ENCODE measurements at regions not wholly inside any gene's neighbourhood (a gene's known extent, or its start where the extent isn't known, plus 50 kb on each side); places are given as distances from the start of the nearest gene placed in this dataset.
"Not testable (repeated sequence)": the region's sequence is repeated elsewhere in the genome, so short reads cannot be mapped to it uniquely, and the experiment has no call there.

DNA sequence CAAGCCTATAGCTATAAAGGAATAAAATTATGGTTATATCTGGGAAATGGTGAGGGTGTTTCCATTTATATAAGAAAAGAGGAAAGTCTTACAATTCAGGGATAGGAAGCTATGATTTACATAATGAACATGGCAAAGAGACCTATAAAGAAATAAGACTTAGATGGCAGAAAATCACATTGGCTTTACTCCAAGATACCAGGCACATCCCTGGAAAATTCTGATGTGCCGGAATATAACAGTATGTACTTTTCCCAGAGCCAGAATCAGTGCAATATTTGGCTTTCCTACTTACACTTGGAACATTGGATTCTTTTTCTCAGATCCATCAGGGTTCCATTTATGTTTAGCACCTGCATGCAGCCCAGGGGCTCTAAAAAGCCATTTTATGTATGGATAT lies 357.8 kb downstream of the CETN3 start:
- no peak for DNase-seq

DNA sequence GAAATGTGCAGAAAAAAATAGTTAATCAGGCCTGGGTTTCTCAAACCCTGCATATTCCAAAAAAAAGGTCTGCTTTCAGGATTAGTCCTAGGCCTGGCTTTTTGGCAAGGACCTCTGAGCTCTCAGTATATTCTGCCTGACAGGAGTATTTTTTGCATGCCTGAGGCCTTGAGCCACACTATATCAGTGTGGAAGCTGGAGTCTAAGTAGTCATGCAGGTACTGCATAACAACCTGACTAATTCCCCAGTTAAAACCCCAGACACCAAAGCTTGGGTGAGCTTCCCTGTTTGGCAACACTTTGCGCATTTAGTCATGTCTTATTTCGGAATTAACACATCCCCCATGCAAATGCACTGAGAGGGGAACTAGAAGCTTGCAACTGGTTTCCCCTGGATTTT lies 359.5 kb downstream of the CETN3 start:
- no peak for DNase-seq

DNA sequence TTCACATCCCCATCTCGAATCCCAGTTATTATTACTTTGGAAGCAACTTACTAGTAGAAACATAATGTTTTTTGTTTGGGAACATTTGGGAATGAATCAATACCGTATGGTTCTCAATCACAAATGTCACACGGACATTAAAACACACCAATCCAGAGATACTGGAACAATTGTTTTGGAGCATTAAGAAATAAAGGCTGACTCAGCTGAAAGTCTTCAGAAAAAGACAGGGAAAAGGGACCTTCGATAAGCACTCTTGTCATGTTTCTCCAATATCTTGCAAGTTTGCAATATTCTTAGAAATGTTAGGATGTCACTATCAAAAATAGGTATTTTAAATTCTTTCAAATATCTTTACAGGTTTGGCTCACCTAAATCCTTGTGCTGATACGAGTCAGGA lies 362.4 kb downstream of the CETN3 start:
- DNase-seq, result no peak

DNA sequence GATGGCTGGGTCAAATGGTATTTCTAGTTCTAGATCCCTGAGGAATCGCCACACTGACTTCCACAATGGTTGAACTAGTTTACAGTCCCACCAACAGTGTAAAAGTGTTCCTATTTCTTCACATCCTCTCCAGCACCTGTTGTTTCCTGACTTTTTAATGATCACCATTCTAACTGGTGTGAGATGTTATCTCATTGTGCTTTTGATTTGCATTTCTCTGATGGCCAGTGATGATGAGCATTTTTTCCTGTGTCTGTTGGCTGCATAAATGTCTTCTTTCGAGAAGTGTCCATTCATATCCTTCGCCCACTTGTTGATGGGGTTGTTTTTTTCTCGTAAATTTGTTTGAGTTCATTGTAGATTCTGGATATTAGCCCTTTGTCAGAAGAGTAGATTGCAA lies 369.5 kb downstream of the CETN3 start:
- DNase-seq, result not testable (repeated sequence)

DNA sequence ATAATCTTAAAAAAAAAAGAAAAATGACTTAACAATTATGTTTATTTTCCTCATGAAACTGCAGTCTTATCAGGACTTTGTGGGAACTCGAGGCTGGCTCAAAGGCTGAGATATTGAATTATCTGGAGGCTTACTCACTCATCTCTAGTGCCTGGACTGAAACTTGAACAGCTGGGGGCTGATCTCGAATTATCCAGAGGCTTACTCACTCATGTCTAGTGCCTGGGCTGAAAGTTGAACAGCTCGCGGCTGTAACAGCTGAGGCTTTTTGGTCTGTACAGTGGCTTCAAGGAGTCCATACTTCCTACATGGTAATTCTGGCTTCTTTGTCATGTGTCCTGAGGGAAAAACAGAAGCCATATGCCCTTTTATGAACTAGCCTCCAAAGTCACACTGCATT lies 371.9 kb downstream of the CETN3 start:
- DNase-seq, result no peak

DNA sequence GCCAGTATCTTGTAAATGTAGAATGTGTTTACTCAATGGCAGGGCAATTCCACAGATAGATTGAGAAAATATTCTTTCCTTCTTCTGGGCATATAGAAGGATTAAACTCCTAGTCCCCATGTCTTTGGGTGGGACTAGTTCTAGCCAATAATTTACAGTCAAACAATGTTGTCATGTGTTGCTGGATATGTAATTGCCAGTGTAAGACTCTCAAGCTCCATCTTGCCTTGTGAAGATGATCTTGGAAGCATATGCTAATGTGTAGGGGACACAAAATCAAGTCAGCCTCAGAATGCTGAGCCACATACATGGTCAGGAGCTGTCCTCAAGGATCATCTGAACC lies 386.9 kb downstream of the CETN3 start:
- no peak for DNase-seq

DNA sequence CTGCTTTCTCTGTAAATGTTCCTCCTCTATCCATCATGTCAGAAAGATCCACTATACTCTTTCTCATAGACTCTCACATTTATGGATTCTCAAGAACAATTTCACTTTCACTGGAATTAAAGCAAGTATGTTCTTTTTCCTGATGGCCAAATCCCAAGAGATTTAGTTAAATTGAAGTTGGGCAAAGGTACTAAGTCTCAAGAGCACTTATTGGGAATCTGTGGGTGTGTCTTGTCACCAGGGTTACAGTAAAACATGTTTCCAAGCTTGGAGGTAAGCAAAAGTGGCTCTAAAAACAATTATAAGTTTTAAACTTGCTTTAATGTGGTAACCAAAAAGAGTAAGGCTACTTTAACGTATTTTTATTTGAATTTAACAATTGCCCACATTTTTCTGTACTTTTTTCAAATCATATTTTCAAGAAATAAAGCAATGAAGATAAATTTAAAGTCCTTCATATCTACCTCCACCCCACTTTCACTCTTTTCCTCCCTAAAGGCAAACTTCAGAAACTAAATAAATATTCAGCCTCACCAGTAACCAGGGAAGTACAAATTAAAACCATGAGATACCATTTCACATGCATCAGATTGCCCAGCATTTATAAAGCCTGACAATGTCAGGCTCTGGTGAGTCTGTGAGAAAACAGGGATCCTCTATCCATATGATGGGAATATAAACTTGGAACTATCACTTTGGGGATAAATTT lies 387.4 kb downstream of the CETN3 start:
- no peak for DNase-seq

DNA sequence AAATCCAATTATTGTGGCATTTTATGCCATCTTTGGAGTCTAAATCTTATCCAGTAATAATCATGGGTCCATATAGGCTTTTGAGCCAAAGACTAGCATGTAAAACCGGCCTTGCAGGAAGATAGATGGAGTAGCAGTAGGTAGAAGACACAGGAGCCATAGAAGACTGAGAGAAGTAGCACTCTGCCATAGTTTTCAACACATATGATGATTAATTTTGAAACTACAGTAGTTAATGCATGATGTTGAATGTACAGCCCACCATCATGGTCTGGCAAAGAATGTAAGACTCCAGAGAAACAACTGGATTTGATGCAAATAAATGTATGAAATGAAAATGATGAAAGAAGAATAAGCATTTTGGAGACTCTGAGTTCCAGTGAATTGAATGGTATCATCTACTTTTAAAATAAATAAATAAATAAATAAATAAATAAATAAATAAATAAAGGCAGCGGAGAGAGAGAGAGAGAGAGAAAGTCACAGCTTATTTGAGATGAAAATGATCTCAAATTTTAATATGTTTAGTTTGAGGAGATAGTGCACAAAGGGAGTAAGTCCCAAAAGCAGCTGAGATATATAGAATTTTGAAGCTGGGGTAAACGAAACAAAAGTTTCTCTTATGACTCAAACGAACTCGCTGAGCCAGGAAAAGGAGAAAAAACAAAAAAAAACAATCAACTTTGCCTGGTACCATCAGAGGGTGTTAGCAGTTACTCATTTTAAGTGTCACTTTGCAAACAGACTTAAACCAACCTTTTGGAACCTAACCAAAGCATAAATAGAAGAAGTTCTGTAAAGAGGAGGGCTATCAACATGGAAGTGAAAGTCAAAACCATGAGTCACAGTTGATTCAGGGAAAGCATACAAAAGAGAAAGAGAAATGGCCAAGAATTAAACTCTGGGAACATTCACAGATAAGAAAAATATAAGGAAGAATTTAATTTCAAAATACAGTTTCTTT lies 388.7 kb downstream of the CETN3 start:
- DNase-seq, result no peak

DNA sequence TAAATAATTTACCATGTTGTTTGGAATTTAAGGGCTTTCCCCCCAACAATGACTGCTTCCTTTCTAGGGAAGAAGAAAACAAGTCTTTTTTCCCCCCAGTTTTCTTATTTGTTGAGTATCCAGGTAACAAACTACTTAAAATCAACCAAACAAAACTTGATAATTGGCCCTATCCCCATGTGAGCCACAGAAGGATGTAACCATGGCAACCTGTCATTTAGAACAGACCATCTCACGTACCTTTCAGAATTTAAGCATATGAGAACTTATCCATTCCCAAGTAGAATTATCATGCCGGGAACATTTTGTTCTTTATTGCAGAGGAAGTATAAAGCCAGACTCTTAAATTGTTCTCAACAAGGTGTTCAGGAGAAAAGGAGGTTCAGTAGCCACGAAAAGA lies 392.3 kb downstream of the CETN3 start:
- no peak for DNase-seq

DNA sequence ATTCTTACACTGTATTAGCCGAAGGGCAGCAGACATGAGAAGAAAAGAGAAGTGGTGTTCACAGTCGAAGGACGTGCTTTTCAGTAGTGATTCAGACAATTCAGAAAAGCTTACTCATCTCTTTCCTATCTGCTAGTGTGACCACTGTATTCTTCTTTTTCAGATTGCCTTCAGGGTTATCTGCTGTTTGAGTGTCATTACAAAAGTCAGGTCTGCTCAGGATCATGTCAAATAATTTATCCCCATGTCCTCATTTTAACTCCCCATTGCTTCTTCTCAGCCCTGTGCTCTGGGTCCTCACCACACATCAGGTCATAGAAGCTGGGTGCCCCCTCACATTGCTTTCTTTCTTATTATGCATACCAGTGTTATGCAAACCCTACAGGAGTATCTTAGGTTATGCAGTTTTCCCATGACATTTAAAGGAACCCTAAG lies 394.0 kb downstream of the CETN3 start:
- DNase-seq, result no peak

DNA sequence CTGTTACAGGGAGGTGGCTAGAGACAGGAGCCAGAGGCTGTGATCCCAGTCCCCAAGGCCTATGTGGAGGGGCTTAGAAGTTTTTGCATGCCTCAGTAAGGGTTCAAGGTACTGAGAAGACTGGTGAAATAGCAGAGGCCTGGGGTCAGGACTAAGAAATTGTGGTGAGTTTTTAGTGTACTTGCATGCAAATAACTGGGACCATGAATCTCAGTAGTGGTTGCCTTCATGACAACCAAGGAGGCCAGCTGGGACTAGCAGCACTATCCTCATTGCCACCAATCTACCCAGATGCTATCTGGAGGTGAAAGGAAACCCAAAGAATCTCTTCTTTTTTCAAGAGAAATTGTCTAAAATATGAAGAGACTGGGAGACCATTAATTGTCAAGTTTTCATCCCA lies 395.1 kb downstream of the CETN3 start:
- no peak for DNase-seq

DNA sequence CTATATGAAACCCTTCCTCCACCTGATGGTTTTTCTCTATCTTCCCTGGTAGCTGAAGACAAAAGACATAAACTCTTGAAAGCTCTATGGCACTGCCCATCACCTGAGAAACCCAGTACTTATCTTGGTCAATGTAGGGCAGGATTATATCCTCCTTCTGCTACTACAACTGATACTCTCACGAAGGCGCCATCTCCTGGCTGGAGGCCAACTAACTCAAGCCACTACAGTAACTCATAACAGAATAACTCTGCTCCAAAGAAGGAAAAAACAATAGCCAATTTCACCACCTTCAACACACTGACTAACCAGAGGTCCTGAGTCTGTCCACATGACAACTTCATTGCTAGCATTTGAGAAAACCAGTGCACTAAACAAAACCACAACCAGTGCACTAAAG lies 409.2 kb downstream of the CETN3 start:
- DNase-seq, result no peak

DNA sequence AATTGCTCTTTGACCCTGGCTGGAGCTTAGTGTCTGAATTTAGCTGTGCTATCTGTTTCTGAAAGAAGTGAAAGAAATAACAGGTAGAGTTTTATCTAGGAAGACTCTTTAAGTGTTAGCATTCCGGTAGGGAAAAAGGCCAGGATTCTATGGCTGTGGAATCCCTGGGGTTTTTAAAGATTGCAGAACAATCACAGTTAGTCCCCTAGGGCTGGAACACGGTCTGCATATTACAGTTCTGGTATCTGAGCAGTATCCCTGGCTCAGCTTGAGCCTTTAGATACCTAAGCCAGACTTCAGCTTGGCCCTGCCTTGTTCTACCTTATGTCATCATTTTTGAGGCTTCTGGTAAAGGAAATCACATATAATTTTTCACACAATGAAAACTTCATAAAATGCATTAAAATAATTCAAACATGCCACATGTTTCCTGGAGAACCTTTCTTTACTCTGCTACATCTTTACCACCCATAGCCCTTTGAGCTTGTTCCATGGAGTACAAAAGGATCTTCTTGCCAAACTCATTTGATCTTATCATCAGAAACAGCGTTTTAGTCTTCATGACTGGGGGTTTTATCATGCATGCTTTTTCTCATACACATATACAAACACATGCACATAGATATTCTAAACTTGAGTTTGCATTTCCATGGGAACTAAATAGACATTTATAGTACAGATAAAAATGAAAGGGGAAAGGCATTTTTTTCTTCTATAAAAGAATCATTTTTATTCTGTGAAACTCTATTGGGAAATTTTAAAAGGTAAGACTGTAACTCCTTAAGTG lies 410.8 kb downstream of the CETN3 start:
- DNase-seq, result no peak

DNA sequence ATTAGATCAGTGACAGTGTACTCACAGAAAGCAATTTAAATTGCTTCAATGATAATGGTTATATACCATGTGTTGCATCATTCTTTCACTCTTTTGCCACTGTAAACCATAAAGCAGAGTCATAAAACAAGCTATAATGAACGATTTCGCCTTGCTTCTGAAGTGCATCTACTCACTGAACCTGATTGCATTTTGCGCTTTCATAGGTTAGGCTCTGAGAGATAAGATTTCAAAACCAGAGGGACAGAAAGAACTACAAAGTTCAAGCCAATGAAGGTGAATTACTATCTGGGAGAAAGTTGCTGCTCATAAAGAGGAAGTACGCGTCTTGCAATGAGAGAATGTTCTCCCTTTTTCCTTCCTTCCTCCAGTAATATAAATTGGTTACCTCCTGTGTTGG lies 412.7 kb downstream of the CETN3 start:
- no peak for DNase-seq

DNA sequence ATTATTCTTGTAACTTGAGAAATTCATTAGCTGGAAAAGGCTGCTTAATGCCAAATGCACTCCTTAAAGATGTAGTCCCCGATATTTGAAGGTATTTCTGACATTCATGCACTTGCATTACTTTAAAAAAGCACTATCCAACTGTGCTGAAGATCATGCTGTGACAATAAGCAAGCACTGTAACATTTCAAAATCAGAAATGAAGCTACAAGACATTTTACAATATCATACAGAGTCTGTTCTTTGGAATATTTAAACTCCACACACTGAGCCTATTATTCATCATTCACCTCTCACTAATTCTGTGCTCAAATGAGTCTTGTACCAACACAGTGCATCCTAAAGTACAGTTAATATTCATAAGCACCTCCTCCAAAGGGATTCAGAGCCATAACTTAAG lies 413.2 kb downstream of the CETN3 start:
- DNase-seq, result no peak

DNA sequence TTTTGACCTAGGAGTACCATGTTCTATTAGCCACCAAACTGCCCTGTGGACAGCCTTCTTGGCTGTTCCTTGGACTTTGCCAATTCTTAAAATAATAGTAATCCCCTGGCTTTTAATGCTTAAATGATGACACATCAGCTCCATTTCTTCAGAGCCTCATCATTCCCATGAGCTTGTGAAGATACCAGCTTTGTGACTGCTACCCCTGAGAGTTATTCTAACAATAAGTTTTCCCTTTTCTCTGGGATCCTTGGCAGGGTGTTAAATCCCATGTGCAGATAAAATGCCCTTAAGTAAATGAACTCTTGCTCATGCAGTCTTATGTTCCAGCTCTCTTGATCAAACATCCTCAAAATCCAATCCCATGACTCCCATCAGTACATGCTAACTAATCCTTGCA lies 415.3 kb downstream of the CETN3 start:
- DNase-seq, result no peak

DNA sequence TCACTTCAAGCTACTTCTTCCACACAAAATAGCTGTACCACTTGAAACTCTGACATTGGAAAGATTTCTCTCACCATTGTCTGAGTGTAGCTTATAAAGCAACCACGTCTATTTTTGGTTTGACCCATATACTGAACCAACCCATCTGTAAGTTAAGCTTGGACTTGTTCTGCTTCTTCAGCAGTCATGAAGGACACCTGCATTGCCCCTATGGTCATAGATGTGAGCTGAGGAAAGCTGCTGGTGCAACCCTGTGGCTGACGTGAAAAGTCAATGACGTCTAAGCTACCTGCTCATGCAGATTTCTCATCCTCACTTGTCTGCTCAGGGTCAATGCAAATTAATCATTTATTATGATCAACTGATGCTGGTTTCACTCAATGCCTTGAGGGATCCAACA lies 417.4 kb downstream of the CETN3 start:
- DNase-seq, result no peak

DNA sequence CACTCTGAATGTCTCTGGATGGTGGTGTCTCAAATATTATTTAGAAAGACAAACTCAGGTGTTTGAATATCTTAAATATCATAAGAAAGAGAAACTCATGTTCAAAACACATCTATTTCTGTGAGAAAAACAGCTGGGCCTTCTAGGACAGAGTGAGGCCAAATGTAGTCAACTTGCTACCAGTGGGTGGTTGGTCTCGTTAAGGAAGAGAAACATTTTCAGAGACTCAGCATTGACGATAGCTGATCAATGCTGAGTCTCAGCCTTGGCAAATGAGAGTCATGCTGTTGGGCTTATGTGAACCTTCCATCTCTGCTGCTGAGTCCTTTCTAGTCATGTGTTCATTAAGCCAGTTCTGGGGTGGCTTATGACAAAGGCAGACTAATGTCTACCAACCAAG lies 418.0 kb downstream of the CETN3 start:
- DNase-seq, result no peak

DNA sequence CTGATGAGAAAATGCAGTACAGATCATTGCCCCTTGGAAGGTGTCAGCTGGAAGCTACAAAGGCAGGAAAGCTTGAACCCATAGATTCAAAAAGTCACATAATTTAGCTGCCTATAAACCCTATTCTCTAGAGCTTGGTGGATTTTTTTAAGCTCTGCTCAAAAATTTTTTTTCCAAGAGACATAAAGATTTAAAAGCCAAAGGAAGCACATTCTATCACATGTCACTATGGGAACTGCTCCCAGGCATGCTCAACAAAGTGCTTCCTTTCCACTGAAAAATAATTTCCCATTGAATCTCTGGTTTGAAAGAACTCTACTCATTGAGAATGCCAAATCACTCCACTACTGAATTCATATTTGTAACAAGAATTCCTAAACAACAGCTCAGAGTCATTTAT lies 419.8 kb downstream of the CETN3 start:
- no peak for DNase-seq

DNA sequence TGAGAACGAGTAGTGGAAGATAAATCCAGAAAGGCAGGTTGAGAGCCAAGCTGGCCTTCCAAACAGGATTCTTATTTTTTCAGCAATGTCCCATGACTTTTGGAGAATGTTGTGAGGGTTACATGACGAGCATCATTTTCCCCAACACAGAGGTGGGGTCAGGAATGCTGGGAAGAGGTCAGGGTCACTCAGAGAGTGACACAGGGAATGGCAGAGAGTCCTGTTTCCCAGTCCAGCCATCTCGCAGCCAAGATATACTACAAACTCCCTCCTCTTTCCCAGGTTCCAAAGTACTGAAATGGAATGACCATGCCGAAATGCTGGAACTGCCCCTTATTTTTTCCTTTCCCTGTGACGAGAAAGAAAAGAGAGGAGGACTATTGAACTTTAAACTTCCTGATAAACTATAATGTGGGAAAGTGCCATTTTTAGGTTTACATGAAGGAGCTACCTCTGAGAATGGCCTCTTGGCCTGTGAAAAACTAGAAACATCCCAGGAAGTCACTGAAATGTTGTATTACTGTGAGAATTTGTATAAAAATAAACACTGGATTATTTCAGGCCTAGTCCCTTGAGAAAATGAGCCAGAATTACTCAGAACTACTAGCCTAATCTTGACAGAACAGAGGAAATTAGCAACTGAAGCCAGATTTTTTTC lies 420.4 kb downstream of the CETN3 start:
- no peak for DNase-seq

DNA sequence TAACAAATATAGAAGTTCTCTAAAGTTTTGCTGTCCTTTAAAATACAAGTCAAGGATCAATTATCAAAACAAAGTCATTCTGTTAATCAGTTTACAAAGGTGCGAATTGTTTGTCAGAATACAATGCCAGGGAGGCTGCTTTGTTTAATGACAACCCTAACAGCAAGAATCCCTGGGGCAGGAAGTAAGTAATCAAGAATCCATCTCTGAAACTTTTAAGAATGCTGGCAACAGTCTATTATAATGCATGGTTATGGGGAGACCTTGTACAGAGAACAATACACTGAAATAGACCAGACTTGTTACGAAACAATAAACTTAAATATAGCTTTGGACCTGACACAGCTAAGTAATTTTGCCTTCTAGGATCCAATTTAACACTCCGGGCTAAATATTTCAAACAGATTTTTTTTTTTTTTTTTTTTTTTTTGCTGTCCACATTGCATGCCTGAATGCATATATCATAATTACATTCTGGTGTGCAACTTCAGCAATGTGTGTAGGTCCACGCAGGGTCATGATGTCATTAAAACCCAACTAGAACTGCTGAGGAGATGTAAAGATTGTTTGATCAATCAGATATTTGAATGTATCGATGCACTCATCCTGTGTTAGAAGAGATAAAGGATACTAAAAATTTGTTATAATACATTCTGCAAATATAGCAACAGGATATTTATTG lies 421.3 kb downstream of the CETN3 start:
- no peak for DNase-seq

DNA sequence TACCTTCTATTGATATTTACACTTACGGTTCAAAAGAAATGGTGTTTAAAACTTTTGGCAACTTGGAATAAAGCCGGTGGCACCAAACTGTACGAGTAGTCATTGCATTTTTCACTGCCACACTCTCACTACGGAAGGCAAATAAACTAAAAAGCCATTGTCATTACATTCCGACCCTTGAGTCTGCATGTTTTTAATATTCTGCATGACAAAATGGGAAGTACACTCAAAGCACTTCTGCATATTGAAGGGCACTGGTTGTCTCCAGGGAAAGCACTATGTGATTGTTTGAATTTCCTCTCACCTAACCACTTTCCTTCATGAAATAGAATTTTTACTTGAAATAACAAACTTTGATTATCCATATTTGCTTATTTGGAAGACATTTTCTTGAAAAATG lies 426.3 kb downstream of the CETN3 start:
- DNase-seq, result no peak

Data from DMS 273 treated with DMSO at 0.1 percent for 48 hours (cell line).